ENCODE measurements at regions not wholly inside any gene's neighbourhood (a gene's known extent, or its start where the extent isn't known, plus 50 kb on each side); places are given as distances from the start of the nearest gene placed in this dataset.
"Not testable (repeated sequence)": the region's sequence is repeated elsewhere in the genome, so short reads cannot be mapped to it uniquely, and the experiment has no call there.

DNA sequence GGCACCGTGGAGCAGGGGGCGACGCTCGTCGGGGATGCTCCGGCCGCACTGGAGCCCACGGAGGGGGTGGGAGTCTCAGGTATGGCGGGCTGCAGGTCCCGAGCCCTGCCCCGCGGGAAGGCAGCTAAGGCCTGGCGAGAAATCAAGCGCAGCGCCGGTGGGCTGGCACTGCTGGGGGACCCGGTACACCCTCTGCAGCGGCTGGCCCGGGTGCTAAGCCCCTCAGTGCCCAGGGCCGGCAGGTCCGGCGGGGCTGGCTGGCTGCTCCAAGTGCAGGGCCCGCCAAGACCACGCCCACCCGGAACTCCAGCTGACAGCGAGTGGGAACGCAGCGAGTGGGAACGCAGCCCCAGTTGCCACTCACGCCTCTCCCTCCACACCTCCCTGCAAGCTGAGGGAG is 676.4 kb downstream of the SI start:
- no peaks in the 10 kb centered on the region for H4K20me1 ChIP-seq (replicated peaks; ENCODE audit: control insufficient read depth, extremely low read depth, insufficient read depth, low read length)
- FAIRE-seq (no peak), DNase-seq (ENCODE audit: low read depth, low spot score) (no peak)
- H3K27me3 ChIP-seq (ENCODE audit: control insufficient read depth in 2 of 2, insufficient read depth in 2 of 2, low read length in 2 of 2) = no peaks in the 10 kb centered on the region
- no peaks in the 10 kb centered on the region for H3K36me3 ChIP-seq (ENCODE audit: control insufficient read depth in 2 of 2, extremely low read depth in 1 of 2, insufficient read depth in 2 of 2, low read length in 2 of 2)
- no peaks in the 10 kb centered on the region for H3K9me1 ChIP-seq (replicated peaks; ENCODE audit: control insufficient read depth, extremely low read depth, insufficient read depth, low read length)
- H3K27ac ChIP-seq (ENCODE audit: insufficient read depth, low read depth, low read length) = no peak overlapping the region
- H3K9ac ChIP-seq (replicated peaks; ENCODE audit: extremely low read depth, insufficient read depth, low read length) = no peak overlapping the region
- H3K4me3 ChIP-seq (replicated peaks in 1 of 3; ENCODE audit: insufficient read depth in 1 of 3, low read depth in 1 of 3, low read length in 3 of 3) = no peak overlapping the region
- no peak for TF ChIP-seq POLR2A (IDR thresholded peaks at IDR 0.05; ENCODE audit: low read depth, low read length)
- TF ChIP-seq, protein P1, sequence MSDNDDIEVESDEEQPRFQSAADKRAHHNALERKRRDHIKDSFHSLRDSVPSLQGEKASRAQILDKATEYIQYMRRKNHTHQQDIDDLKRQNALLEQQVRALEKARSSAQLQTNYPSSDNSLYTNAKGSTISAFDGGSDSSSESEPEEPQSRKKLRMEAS (IDR thresholded peaks at IDR 0.05; ENCODE audit: insufficient read depth, insufficient read length) = no peak
- TF ChIP-seq EZH2 (IDR thresholded peaks at IDR 0.05; ENCODE audit: borderline replicate concordance, low read depth, low read length, severe bottlenecking) = no peak
- TF ChIP-seq, protein P2, sequence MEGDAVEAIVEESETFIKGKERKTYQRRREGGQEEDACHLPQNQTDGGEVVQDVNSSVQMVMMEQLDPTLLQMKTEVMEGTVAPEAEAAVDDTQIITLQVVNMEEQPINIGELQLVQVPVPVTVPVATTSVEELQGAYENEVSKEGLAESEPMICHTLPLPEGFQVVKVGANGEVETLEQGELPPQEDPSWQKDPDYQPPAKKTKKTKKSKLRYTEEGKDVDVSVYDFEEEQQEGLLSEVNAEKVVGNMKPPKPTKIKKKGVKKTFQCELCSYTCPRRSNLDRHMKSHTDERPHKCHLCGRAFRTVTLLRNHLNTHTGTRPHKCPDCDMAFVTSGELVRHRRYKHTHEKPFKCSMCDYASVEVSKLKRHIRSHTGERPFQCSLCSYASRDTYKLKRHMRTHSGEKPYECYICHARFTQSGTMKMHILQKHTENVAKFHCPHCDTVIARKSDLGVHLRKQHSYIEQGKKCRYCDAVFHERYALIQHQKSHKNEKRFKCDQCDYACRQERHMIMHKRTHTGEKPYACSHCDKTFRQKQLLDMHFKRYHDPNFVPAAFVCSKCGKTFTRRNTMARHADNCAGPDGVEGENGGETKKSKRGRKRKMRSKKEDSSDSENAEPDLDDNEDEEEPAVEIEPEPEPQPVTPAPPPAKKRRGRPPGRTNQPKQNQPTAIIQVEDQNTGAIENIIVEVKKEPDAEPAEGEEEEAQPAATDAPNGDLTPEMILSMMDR (IDR thresholded peaks at IDR 0.05; ENCODE audit: extremely low read depth in 1 of 2, insufficient read depth in 1 of 2, low read depth in 1 of 2, low read length in 2 of 2) = no peak
- TF ChIP-seq GATA2 (IDR thresholded peaks at IDR 0.05; ENCODE audit: insufficient read depth, insufficient read length, low read depth, low read length) = no peak
- TF ChIP-seq MYC (IDR thresholded peaks at IDR 0.05; ENCODE audit: low read depth, low read length) = no peak
- TF ChIP-seq JUN (IDR thresholded peaks at IDR 0.05; ENCODE audit: borderline replicate concordance, insufficient read depth, insufficient read length, low read depth) = no peak
- TF ChIP-seq POLR2AphosphoS5 (IDR thresholded peaks at IDR 0.05; ENCODE audit: insufficient read depth, low read depth, low read length) = no peak
- no peak for TF ChIP-seq FOS (IDR thresholded peaks at IDR 0.05; ENCODE audit: borderline replicate concordance, insufficient read depth, low read length)
- ChIA-PET CTCF (no interaction called here), POLR2A (no interaction called here)
- H3K4me2 ChIP-seq (ENCODE audit: insufficient read depth, low read length) = no peak overlapping the region
- dilution Hi-C loops (cut with MboI; ENCODE audit: extremely low pct_ligation_motif_present, low sequenced_read_pairs) (no loop called here), intact Hi-C loops (cut with micrococcal nuclease) (no loop called here)
- no peaks in the 10 kb centered on the region for H3K4me1 ChIP-seq (ENCODE audit: control insufficient read depth, extremely low read depth, insufficient read depth, low read length)
- H3K79me2 ChIP-seq (ENCODE audit: control insufficient read depth, insufficient read depth, low read length) = no peaks in the 10 kb centered on the region
- BruUV-seq (replicated peaks) = no TSS peak
- H3K9me3 ChIP-seq (replicated peaks; ENCODE audit: control insufficient read depth, insufficient read depth, low read length) = no peaks in the 10 kb centered on the region
- H2AFZ ChIP-seq (ENCODE audit: low read depth, low read length) = no peak overlapping the region

DNA sequence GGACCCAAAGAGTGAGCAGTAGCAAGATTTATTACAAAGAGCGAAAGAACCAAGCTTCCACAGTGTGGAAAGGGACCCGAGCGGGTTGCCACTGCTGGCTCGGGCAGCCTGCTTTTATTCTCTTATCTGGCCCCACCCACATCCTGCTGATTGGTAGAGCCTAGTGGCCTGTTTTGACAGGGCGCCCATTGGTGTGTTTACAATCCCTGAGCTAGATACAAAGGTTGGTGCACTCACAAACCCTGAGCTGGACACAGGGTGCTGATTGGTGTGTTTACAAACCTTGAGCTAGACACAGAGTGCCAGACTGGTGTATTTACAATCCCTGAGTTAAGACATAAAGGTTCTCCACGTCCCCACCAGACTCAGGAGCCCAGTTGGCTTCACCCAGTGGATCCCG is 676.9 kb downstream of the SI start:
- H4K20me1 ChIP-seq (replicated peaks; ENCODE audit: control insufficient read depth, extremely low read depth, insufficient read depth, low read length); CTCF ChIA-PET; DNase-seq (ENCODE audit: low read depth, low spot score); H3K9me1 ChIP-seq (replicated peaks; ENCODE audit: control insufficient read depth, extremely low read depth, insufficient read depth, low read length); H3K27me3 ChIP-seq (ENCODE audit: control insufficient read depth in 2 of 2, insufficient read depth in 2 of 2, low read length in 2 of 2); H2AFZ ChIP-seq (ENCODE audit: low read depth, low read length); H3K4me3 ChIP-seq (replicated peaks in 1 of 3; ENCODE audit: insufficient read depth in 1 of 3, low read depth in 1 of 3, low read length in 3 of 3); intact Hi-C loops (cut with micrococcal nuclease); BruUV-seq (replicated peaks); H3K4me2 ChIP-seq (ENCODE audit: insufficient read depth, low read length); H3K4me1 ChIP-seq (ENCODE audit: control insufficient read depth, extremely low read depth, insufficient read depth, low read length); H3K9me3 ChIP-seq (replicated peaks; ENCODE audit: control insufficient read depth, insufficient read depth, low read length); H3K9ac ChIP-seq (replicated peaks; ENCODE audit: extremely low read depth, insufficient read depth, low read length); H3K27ac ChIP-seq (ENCODE audit: insufficient read depth, low read depth, low read length); dilution Hi-C loops (cut with MboI; ENCODE audit: extremely low pct_ligation_motif_present, low sequenced_read_pairs); H3K36me3 ChIP-seq (ENCODE audit: control insufficient read depth in 2 of 2, extremely low read depth in 1 of 2, insufficient read depth in 2 of 2, low read length in 2 of 2); POLR2A ChIA-PET; FAIRE-seq; H3K79me2 ChIP-seq (ENCODE audit: control insufficient read depth, insufficient read depth, low read length): not testable (repeated sequence)

All from endothelial cell of umbilical vein (primary cell).